ENCODE measurements at regions not wholly inside any gene's neighbourhood (a gene's known extent, or its start where the extent isn't known, plus 50 kb on each side); places are given as distances from the start of the nearest gene placed in this dataset.

DNA sequence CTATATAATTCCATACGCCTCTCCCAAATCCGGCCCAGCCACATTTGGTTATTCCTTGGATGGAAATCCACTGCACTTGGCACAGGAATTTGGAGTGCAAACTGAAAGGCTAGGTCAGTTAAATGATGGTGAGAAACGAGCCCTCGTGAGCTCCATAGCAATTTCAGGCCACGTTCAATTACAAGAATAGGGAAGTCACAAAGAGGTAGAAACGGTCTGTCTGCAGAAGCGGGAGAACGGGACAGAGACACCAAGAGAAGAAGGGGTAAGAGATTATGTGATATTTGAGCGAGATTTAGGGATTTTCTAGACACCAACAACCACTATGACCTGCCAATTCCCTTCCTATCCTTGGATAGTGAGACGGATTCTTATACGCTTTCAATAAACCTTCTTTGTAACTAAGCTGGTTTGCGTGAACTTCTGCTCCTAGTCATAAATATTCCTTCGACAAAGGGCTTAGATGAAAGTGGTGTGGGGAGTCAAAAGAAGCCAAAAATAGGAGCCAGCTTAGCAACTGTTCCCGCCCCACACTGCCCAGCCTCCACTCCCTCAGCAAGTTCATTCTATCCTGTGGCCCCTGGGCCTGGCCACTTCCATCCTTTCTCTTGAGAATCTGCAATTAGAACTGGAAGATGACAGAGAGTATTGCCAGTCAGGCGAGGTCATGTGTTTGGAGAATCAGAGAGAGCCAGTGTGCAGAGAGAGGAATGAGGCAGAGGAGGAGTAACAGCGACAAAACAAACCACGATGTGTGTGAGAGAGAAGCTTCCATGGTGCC is 118.4 kb downstream of the ZNF608 start:
- Histone ChIP-seq H3K27me3 (ENCODE audit: low read depth, low read length) (no peaks in the 10 kb centered on the region), H3K27ac (ENCODE audit: low read length) (no peak overlapping the region), H3K4me1 (ENCODE audit: control insufficient read depth in 1 of 2, insufficient read depth in 2 of 2, low read length in 2 of 2) (peaks cover 0 to 4% of the 10 kb centered on the region in 2 donors), H3K9me3 (ENCODE audit: control insufficient read depth in 1 of 2, low read length in 2 of 2) (no peaks in the 10 kb centered on the region), H3K4me3 (ENCODE audit: low read depth in 1 of 2, low read length in 2 of 2) (no peak overlapping the region), H3K36me3 (ENCODE audit: control insufficient read depth in 1 of 2, insufficient read depth in 2 of 2, low read length in 2 of 2) (no peaks in the 10 kb centered on the region)

DNA sequence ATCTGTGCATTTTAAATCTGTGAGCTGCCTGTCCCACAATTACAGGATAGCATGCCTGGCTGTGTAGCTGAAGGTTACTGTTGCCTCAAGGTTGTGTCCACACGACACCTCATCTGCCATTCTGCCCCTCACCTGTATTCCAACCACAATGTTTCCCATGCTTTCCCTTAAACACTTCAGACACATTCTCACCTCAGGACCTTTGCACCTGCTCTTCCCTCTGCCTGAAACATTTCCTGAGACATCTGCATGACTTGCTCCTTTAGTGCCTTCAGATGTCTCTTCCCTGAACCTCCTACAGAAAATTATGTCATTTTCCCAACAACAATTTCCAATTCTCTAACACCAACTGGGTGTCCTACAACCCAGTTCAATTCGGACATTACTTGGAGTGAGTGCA is 120.4 kb downstream of the ZNF608 start:
- no peaks in the 10 kb centered on the region for H3K27me3 ChIP-seq (ENCODE audit: low read depth, low read length)
- H3K9me3 ChIP-seq (ENCODE audit: control insufficient read depth in 1 of 2, low read length in 2 of 2) = no peaks in the 10 kb centered on the region
- no peaks in the 10 kb centered on the region for H3K36me3 ChIP-seq (ENCODE audit: control insufficient read depth in 1 of 2, insufficient read depth in 2 of 2, low read length in 2 of 2)
- H3K4me1 ChIP-seq (ENCODE audit: control insufficient read depth in 1 of 2, insufficient read depth in 2 of 2, low read length in 2 of 2) = peaks cover 0 to 3% of the 10 kb centered on the region in 2 donors
- H3K27ac ChIP-seq (ENCODE audit: low read length) = no peak overlapping the region
- H3K4me3 ChIP-seq (ENCODE audit: low read depth in 1 of 2, low read length in 2 of 2) = no peak overlapping the region

DNA sequence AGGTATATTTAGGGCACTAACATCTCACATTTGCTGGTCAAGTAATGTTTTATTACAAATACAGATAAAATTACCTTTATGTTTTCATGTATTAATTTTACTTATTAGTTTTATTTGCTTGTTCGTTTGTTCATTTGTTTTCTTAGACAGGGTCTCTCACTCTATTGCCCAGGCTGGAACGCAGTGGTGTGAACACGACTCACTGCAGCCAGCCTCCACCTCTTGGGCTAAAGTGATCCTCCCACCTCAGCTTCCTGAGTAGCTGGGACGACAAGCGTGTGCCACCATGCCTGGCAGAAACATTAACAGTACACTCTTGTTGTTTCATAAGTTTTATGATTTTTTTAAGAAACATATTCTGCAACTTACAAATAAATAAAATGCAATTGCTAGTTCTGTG is 123.2 kb downstream of the ZNF608 start:
- H3K9me3 ChIP-seq (ENCODE audit: control insufficient read depth in 1 of 2, low read length in 2 of 2) = no peaks in the 10 kb centered on the region
- no peak overlapping the region for H3K4me3 ChIP-seq (ENCODE audit: low read depth in 1 of 2, low read length in 2 of 2)
- no peaks in the 10 kb centered on the region for H3K36me3 ChIP-seq (ENCODE audit: control insufficient read depth in 1 of 2, insufficient read depth in 2 of 2, low read length in 2 of 2)
- no peaks in the 10 kb centered on the region for H3K4me1 ChIP-seq (ENCODE audit: control insufficient read depth in 1 of 2, insufficient read depth in 2 of 2, low read length in 2 of 2)
- no peaks in the 10 kb centered on the region for H3K27me3 ChIP-seq (ENCODE audit: low read depth, low read length)
- no peak overlapping the region for H3K27ac ChIP-seq (ENCODE audit: low read length)

DNA sequence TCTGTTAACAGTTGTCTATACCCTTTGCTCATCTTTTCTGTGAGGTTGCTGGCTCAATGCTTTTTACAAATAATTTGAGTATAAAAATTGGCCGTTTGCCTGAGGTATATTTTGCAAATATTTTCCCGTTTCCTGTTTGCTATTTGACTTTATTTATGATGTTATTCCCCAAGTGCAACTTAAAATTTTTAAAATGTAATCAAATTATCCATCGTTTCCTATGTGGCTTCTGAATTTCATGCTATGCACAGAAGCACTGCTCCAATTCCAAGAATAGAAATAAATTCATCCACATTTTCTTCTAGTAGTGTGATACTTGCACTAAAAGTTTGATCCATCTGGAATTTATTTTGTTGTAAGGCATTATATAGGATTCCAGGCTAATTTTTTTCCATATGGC is 123.6 kb downstream of the ZNF608 start:
- Histone ChIP-seq H3K4me3 (ENCODE audit: low read depth in 1 of 2, low read length in 2 of 2) (no peak overlapping the region), H3K27me3 (ENCODE audit: low read depth, low read length) (no peaks in the 10 kb centered on the region), H3K36me3 (ENCODE audit: control insufficient read depth in 1 of 2, insufficient read depth in 2 of 2, low read length in 2 of 2) (no peaks in the 10 kb centered on the region), H3K27ac (ENCODE audit: low read length) (no peak overlapping the region), H3K4me1 (ENCODE audit: control insufficient read depth in 1 of 2, insufficient read depth in 2 of 2, low read length in 2 of 2) (no peaks in the 10 kb centered on the region), H3K9me3 (ENCODE audit: control insufficient read depth in 1 of 2, low read length in 2 of 2) (no peaks in the 10 kb centered on the region)

DNA sequence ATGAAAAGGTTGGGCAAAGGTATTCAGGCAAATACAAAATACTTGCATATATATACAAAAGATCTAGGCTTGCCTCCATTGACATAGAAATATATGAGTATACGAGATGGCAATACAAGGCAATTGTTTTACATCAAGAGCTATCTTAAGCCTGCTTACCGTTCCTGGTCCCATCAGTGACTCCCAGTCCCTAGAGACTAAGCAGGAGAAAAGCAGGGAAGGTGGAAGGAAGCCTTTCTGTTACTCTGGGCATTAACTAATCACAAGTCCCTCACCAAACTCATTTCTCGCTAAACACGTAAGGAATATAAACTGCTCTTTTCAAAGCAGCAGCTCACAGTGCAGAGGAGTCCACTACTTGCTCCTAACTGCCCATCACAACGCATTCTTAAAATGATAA is 125.2 kb downstream of the ZNF608 start:
- no peak overlapping the region for H3K27ac ChIP-seq (ENCODE audit: low read length)
- H3K9me3 ChIP-seq (ENCODE audit: control insufficient read depth in 1 of 2, low read length in 2 of 2) = no peaks in the 10 kb centered on the region
- H3K4me3 ChIP-seq (ENCODE audit: low read depth in 1 of 2, low read length in 2 of 2) = no peak overlapping the region
- no peaks in the 10 kb centered on the region for H3K36me3 ChIP-seq (ENCODE audit: control insufficient read depth in 1 of 2, insufficient read depth in 2 of 2, low read length in 2 of 2)
- H3K4me1 ChIP-seq (ENCODE audit: control insufficient read depth in 1 of 2, insufficient read depth in 2 of 2, low read length in 2 of 2) = no peaks in the 10 kb centered on the region
- H3K27me3 ChIP-seq (ENCODE audit: low read depth, low read length) = no peaks in the 10 kb centered on the region

DNA sequence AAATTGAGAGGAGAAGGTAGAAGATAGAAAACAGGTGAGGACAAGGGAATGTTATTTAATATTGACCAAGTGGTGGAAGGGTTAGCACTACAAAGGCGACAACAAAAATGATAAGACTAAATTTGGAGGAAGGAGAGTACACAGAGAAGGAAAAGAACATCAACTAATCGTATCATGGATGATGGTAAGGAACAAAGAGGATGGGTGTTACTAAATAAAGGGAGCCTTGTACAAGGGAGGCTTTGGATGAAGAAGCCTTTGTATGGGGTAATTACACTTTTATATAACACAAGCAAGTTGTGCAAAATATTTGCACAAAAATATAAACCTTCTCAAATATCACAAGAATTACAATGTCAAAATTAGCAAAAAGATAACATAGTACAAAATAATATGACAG is 125.7 kb downstream of the ZNF608 start:
- H3K9me3 ChIP-seq (ENCODE audit: control insufficient read depth in 1 of 2, low read length in 2 of 2) = no peaks in the 10 kb centered on the region
- no peaks in the 10 kb centered on the region for H3K27me3 ChIP-seq (ENCODE audit: low read depth, low read length)
- no peak overlapping the region for H3K27ac ChIP-seq (ENCODE audit: low read length)
- no peaks in the 10 kb centered on the region for H3K36me3 ChIP-seq (ENCODE audit: control insufficient read depth in 1 of 2, insufficient read depth in 2 of 2, low read length in 2 of 2)
- no peak overlapping the region for H3K4me3 ChIP-seq (ENCODE audit: low read depth in 1 of 2, low read length in 2 of 2)
- no peaks in the 10 kb centered on the region for H3K4me1 ChIP-seq (ENCODE audit: control insufficient read depth in 1 of 2, insufficient read depth in 2 of 2, low read length in 2 of 2)

DNA sequence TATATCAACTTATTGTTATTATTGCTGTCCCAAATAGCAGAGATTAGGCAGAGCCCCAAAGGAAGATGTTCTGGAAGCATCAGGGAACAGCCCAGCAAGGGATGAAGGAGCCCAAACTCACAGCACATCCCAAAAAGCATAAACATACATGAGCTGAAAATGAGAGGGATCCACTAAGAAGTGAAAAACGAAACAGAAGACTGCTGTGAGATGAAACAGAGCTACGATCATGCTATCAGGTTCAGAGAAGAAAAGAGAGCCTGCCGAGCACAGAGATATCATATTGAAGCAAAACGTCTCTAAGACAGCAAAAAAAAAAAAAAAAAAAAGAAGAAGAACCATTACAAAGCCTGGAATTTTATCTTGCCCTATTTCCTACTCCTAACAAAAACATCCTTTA is 127.3 kb downstream of the ZNF608 start:
- H3K27ac ChIP-seq (ENCODE audit: low read length) = no peak overlapping the region

DNA sequence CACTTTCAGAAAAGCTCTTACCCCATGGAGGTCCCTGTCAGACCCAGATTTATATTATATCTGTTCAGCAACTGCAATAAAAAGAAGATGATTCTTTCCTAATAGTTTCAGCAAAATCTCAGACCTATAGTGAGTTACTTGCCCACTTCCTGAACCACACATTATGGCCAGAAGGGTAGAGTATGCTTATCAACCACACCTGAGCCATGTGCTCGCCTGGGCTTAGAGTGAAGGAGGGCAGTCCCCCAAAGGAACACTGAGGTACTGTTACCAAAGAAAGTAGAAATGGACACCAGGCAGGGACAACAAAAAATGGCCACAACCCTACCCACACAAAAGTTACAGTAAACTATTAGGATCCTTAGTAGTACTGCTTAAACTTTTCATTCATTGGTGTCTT is 128.7 kb downstream of the ZNF608 start:
- Histone ChIP-seq H3K4me3 (ENCODE audit: low read depth in 1 of 2, low read length in 2 of 2) (no peak overlapping the region), H3K36me3 (ENCODE audit: control insufficient read depth in 1 of 2, insufficient read depth in 2 of 2, low read length in 2 of 2) (no peaks in the 10 kb centered on the region)

More for the DNA sequence above, 127.3 kb downstream of the ZNF608 start:
- no peak overlapping the region for H3K4me3 ChIP-seq (ENCODE audit: low read depth in 1 of 2, low read length in 2 of 2)
- H3K9me3 ChIP-seq (ENCODE audit: control insufficient read depth in 1 of 2, low read length in 2 of 2) = no peaks in the 10 kb centered on the region
- no peaks in the 10 kb centered on the region for H3K36me3 ChIP-seq (ENCODE audit: control insufficient read depth in 1 of 2, insufficient read depth in 2 of 2, low read length in 2 of 2)
- H3K27me3 ChIP-seq (ENCODE audit: low read depth, low read length) = no peaks in the 10 kb centered on the region
- H3K4me1 ChIP-seq (ENCODE audit: control insufficient read depth in 1 of 2, insufficient read depth in 2 of 2, low read length in 2 of 2) = no peaks in the 10 kb centered on the region

DNA sequence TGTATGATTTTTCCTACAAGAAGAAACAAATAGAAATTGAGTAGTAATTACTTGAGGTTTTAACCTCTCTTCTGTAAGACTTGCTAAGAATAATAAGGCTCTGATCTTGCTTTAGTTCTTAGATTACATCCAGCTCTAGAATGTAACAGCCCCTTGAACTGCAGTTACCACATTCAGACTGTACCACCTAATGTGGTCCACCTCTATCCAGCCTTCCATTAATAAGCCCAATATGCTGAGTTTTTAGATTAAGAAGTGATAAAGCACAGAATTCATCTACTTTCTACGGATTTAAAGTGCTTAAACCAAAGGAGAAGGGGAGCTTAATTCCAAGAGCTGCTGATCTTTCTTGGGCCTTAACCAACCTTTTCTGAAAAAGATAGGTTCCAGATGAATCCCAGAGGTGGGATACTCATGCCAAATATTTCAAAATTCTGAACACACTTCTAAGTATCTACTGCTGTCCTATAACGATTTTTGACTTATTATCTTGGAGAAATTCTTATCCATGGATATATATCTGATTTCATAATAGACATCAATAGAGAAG is 131.5 kb downstream of the ZNF608 start:
- no peaks in the 10 kb centered on the region for H3K4me1 ChIP-seq (ENCODE audit: control insufficient read depth in 1 of 2, insufficient read depth in 2 of 2, low read length in 2 of 2)
- no peaks in the 10 kb centered on the region for H3K9me3 ChIP-seq (ENCODE audit: control insufficient read depth in 1 of 2, low read length in 2 of 2)
- no peaks in the 10 kb centered on the region for H3K36me3 ChIP-seq (ENCODE audit: control insufficient read depth in 1 of 2, insufficient read depth in 2 of 2, low read length in 2 of 2)
- H3K4me3 ChIP-seq (ENCODE audit: low read depth in 1 of 2, low read length in 2 of 2) = no peak overlapping the region
- no peaks in the 10 kb centered on the region for H3K27me3 ChIP-seq (ENCODE audit: low read depth, low read length)
- H3K27ac ChIP-seq (ENCODE audit: low read length) = no peak overlapping the region

More for the DNA sequence above, 128.7 kb downstream of the ZNF608 start:
- Histone ChIP-seq H3K27ac (ENCODE audit: low read length) (no peak overlapping the region), H3K4me1 (ENCODE audit: control insufficient read depth in 1 of 2, insufficient read depth in 2 of 2, low read length in 2 of 2) (no peaks in the 10 kb centered on the region), H3K9me3 (ENCODE audit: control insufficient read depth in 1 of 2, low read length in 2 of 2) (no peaks in the 10 kb centered on the region), H3K27me3 (ENCODE audit: low read depth, low read length) (no peaks in the 10 kb centered on the region)

DNA sequence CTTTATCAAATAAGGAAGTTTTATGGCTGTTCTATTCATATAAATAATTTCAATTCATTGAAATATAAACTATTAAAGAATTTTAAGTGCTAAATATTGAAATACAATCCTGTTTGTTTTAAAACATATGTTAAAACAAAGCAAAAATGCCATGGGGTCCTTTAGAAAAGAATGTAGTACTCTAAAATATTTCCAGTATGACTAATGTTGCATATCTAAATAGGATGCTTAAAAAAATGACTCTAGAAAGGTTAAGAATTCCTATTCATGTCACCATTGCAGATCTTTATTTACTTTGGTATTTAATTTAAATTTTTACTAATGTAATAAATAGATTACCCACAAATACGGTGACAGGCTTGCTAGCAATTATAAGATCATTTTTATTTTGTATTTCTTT is 132.3 kb downstream of the ZNF608 start:
- no peaks in the 10 kb centered on the region for H3K27me3 ChIP-seq (ENCODE audit: low read depth, low read length)
- no peak overlapping the region for H3K27ac ChIP-seq (ENCODE audit: low read length)
- H3K4me1 ChIP-seq (ENCODE audit: control insufficient read depth in 1 of 2, insufficient read depth in 2 of 2, low read length in 2 of 2) = no peaks in the 10 kb centered on the region
- no peak overlapping the region for H3K4me3 ChIP-seq (ENCODE audit: low read depth in 1 of 2, low read length in 2 of 2)
- no peaks in the 10 kb centered on the region for H3K36me3 ChIP-seq (ENCODE audit: control insufficient read depth in 1 of 2, insufficient read depth in 2 of 2, low read length in 2 of 2)
- no peaks in the 10 kb centered on the region for H3K9me3 ChIP-seq (ENCODE audit: control insufficient read depth in 1 of 2, low read length in 2 of 2)

DNA sequence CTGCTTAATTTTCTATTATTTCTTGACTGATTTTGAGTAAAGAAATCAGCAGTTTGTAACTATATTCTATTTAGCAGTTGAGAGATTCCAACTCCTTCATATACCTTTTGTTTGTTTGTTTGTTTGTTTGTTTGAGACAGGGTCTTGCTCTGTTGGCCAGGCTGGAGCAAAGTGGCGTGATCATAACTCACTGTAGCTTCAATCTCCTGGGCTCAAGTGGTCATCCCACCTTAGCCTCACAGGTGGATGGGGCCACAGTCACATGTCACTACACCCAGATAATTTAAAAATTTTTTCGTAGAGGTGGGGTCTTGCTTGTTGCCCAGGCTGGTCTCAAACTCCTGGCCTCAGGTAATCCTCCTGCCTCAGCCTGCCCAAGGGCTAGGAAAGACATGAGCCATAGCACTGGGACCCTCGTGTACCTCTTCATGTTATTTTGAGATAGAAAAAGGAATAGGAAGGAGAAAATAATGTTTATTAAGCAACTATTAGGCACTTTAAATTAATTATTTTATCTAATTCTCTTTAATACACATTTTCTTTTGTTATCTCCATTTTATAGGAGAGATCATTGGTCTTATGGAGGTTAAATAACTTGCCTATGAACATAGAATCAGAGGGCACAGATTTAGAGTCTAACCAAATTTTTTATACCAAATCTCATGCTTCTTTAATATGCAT is 133.0 kb downstream of the ZNF608 start:
- no peak overlapping the region for H3K27ac ChIP-seq (ENCODE audit: low read length)
- no peaks in the 10 kb centered on the region for H3K9me3 ChIP-seq (ENCODE audit: control insufficient read depth in 1 of 2, low read length in 2 of 2)
- H3K27me3 ChIP-seq (ENCODE audit: low read depth, low read length) = no peaks in the 10 kb centered on the region
- no peak overlapping the region for H3K4me3 ChIP-seq (ENCODE audit: low read depth in 1 of 2, low read length in 2 of 2)
- H3K4me1 ChIP-seq (ENCODE audit: control insufficient read depth in 1 of 2, insufficient read depth in 2 of 2, low read length in 2 of 2) = no peaks in the 10 kb centered on the region
- H3K36me3 ChIP-seq (ENCODE audit: control insufficient read depth in 1 of 2, insufficient read depth in 2 of 2, low read length in 2 of 2) = no peaks in the 10 kb centered on the region
